Occipital lobe (tissue), 1 donor: ENCODE measurements at regions not wholly inside any gene's neighbourhood (a gene's known extent, or its start where the extent isn't known, plus 50 kb on each side); places are given as distances from the start of the nearest gene placed in this dataset.
"Not testable (repeated sequence)": the region's sequence is repeated elsewhere in the genome, so short reads cannot be mapped to it uniquely, and the experiment has no call there.

Experiments
- DNase-seq: peaks from one replicate; lab custom pipeline; 2025; lab: John Stamatoyannopoulos, UW

DNA sequence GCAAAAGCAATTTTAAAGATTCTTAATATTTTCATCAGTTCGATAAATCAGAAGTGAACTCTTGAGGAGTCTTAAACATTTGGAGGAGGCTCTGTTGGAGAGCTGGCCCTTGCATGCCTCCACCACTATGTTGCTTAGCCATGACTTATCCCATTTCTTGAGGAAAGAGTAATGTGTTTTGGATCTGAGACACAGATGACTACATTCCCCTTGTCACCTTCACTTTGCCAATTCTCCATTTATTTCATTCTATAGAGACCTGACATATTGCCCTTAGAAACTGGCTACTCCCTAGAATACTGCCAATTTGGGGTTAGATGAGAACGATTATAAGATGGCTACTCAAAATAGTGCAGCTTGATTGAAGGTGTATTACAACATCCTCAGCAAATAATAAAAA, 157.4 kb upstream of the TMEM260 start:
- DNase-seq = no peak

DNA sequence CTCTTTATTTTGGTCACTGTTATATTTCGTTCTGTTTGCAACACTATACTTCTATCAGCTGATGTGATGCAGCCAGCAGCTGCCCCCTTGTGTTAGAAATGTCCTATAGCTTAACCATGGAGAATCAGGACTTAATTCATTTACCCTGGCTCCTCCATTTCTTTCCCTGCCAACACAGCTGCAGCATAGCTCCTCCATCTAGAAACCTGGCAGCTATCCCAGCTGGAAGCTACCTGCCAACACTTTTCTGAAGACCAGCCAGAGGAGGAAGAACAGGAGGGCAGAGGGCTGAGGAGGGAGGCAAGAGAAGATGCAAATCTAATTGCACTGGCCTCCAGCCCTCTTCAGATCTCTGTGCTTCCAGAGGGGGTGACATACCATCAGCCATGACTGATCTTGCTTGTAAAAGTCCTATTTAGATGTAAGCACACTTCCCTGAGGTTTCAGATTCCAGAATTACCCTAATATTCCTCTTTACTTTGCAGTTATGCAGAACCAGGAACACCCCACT, 156.8 kb upstream of the TMEM260 start:
- DNase-seq = peak; percentile 26

DNA sequence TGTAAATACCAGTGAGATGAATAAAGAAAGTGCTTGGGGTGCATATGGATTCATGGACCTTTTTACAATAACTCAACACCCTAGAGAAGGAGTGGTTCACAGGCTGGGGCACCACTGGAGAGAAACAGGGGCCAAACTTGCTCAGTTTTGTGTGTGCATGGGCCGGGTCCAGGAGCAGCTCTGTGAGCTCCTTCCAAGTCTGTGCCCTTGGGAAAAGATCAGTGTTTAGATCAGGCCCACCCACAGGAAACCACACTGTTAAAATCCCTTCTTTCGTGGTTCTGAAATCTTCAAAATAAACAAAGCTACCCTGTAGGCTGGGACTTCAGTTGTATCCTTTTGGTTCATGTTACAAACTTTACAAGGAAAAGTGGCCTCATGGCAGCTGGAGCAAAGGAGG, 156.1 kb upstream of the TMEM260 start:
- no peak for DNase-seq

DNA sequence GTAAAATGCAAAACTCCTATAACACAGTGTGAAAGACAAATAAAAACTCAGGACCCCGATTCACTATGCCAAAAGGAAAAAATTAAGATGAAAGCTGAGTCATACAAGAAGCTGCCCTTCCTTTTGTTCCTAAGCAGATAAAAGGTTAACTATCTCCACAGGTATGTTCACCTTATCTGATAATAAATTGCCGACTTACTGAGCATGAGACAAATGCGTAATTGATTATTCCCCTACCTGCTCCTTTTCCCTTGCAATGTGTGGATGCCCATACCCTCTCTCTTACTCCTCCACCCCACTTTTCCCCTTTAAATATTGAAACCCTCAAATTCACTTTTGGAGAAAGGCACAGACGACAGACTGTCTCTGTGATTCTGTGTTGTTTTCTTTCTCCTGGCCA, 148.6 kb upstream of the TMEM260 start:
- no peak for DNase-seq

- DNase-seq = no peak
Measured at GRCh38 chr14:56449670-56450213, 129.9 kb upstream of the TMEM260 start.

GRCh38 chr14:56452940-56453339, 126.7 kb upstream of the TMEM260 start:
- DNase-seq = no peak

GRCh38 chr14:56454680-56455079, 124.9 kb upstream of the TMEM260 start:
- DNase-seq = not testable (repeated sequence)

- DNase-seq = no peak
Measured at GRCh38 chr14:56460469-56460868, 119.1 kb upstream of the TMEM260 start.

DNA sequence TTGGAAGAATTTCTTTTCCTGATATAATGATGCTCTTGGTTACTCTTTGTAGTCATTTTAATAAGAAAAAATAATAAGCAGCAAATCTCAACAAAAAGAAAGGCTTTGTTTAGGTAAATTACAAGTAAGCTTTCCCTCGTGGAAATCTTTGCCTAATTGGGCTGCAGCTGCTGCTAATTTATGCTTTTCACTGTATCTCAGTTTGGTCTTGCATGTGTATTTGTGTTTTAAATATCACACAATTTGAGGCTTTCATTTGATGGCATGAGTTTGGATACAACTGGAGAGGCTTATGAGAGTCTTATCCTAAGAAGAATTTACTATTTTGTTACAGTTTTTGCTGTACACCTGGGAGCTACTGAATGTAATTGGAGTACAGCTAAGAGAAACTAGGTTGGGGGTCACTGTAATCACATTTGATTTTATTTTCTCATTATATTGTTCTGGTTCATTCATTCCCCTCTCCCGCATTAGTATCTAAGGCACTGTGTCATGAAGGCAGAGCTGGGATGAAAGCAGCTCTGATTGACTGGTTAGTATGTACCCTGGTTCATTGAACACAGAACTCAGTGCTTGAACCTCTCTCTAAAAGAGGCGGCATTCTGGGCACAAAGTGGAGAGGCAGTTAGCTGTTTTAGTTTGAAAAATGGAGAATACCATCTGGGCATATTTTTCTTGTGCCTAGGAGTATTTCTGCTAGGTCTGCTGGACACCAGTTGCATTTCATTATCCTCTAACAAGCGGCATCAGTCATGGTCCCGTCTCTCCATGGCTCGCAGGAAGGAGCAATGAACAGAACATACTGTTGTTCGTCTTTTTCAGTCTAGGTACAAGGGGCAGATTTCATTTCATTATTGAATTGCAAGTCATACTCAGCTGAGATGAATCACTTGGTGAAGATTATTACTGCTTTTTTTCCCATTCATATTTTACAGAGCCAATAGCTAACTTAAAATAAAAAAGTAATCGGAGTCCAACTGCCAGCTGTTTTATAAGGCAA, 118.0 kb upstream of the TMEM260 start:
- DNase-seq = no peak

DNA sequence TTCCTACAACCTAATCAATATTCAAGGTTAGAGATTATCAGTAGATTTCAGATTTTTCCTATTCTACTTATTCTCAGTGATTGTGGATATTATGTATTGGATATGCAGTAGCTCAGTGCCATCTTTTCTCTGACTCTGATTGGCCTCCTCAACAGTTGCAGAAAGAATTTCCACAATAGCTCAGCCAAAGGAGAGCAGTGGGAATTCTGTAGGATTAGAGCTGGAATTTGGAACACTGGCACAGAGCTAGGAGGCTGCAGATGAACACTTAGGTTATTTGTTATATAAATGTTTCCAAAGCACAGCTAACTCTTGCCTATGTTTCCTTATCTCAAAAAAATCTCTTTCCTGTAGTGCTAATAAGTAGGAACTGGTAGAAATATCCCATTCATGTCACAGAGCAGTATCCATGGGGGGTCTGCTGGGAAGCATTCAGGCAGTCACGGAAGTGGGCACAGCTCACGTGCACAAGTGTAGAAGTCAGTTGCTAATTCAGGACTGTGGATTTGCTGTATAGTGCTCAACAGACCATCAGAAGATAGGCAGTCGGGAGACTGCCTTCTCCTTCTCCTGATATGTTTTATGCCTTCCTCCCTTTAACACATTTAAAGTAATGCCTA, 116.2 kb upstream of the TMEM260 start:
- no peak for DNase-seq

GRCh38 chr14:56471056-56471455, 108.5 kb upstream of the TMEM260 start:
- DNase-seq = no peak

- no peak for DNase-seq
Measured at GRCh38 chr14:56474419-56475022, 105.1 kb upstream of the TMEM260 start.

DNA sequence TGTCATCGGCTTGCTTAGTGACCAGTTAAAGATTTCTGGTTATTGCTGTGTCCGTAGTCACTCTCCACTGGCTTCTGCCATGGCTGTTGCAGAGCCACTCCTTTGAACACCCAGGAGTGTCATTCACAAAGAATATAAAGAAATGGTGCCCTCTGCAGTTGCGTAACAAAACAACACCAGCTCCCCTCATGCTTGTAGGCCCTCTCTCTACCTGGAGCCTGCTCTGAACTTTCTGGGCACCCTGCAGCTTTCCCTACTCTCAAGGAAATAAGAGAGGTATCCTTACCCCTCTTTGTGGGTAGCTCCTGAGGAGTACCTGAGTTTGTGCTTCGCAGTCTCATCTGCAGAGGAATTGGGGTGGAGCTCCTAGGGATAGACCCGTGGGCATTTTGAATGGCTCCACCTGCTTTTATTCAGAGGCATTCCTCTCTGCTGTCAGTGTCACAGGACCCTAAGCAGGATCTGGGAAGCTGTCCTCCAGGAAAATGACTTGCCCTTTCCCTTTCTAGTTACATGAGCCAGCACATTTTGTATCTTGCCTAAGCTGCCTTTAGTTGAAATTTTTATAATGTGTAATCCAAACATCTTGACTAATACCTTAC, 97.2 kb upstream of the TMEM260 start:
- DNase-seq = no peak

GRCh38 chr14:56487090-56487667, 92.4 kb upstream of the TMEM260 start:
- no peak for DNase-seq

- no peak for DNase-seq
Measured at GRCh38 chr14:56487761-56488160, 91.8 kb upstream of the TMEM260 start.

DNA sequence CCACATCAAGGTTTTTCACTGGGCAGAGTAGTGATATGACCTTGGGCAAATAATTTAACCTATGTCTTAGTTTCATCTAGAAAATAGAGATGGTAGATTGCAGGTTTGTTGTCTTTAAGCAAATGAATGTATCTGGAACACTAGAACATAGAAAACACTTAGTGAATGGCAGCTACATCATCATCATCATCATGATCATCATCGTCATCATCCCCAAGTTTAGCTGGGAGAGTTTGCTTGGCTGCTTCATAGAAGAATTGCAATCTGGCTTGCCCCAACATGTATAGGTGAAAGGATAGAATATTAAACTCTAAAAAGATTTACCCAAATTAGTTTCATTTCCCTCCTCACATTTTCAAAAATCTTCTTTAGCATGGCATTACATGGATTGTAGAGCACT, 91.3 kb upstream of the TMEM260 start:
- no peak for DNase-seq

- DNase-seq = no peak
Measured at GRCh38 chr14:56490379-56490778, 89.2 kb upstream of the TMEM260 start.

DNA sequence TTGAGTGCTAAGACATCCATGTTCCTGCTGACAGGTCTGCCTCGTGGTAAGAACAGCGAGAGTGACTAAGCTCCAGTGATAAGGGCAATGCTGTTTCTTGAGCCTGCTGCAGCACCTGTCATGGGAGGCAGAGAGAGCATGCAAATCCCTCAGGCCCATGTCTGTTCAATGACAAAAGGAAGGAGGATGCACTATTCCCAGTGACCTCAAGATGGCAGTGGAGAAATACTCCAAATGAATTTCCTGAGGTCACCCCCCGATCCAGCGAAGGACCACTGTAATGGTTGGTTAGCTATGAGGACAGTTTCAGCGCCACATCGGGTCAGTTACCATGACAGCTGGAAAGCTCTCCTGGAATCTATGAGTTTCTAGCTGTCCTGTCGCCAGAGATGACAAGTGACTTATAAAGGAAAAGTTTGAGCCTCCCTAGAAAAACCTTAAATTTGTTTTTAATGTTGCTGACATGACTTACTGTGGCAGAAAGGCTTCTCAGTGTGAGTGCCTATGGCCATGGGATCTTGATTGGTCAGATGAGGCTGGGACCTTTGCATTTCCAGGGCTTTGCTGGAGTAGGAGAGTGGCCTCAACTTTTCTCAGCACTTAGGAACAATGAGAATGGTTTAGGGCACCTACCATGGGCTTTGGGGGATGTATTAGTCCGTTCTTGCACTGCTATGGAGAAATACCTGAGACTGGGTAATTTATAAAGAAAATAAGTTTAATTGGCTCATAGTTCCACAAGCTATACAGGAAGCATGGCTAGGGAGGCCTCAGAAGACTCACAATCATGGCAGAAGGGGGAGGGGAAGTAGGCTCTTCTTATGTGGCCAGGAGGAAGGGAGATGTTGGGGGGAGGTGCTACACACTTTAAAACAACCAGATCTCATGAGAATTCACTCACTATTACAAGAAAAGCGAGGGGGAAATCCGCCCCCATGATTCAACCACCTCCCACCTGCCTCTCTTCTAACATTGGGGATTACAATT, 88.0 kb upstream of the TMEM260 start:
- no peak for DNase-seq

DNA sequence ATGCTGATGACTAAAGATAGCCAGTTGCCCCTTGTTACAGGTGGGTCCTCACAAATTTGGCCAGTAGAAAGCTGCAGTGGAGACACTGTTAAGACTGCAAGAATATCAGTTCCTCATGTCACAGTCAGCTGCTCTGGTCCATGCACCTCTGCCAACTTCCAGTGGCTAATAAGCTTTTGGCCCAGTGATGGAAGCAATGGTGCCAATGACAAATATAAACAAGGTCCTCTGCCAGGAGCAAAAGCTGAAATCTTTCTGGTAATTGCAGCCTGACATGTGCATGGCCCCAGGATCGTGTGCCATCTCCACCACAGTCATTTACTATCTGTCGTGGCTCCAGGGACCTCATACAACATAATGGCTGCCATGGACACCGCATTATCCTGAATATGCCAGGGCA, 85.4 kb upstream of the TMEM260 start:
- DNase-seq = no peak

- no peak for DNase-seq
Measured at GRCh38 chr14:56498112-56498511, 81.5 kb upstream of the TMEM260 start.
